WTC11 (cell line): ENCODE measurements at regions not wholly inside any gene's neighbourhood (a gene's known extent, or its start where the extent isn't known, plus 50 kb on each side); places are given as distances from the start of the nearest gene placed in this dataset.
A peak's percentile ranks its signal among the peaks of the same experiment; 100 is the strongest.

ENCODE experiments used
- ATAC-seq: fragments of 200-7000 bp; cut with Tn5 transposase; 2 replicates; pipeline ENCODE4 v1.10.0; 2021; ENCODE audit warnings: mild to moderate bottlenecking, moderate library complexity
- CTCF ChIA-PET: fragments of 300-600 bp; sonication (Branson Sonifier 250); formaldehyde crosslinking; loops from one replicate; lab custom pipeline; 2021; ENCODE audit warnings: antibody characterized with exemption; lab: Charles Lee
- POLR2A ChIA-PET: fragments of 350-600 bp; sonication (Branson Sonifier 250); formaldehyde crosslinking; loops from one replicate; lab custom pipeline; 2021; ENCODE audit warnings: antibody characterized with exemption; lab: Charles Lee
- DNase-seq: peaks from one replicate; pipeline ENCODE4 v3.0.0; 2021; ENCODE audit warnings: low spot score
- H3K27ac Mint-ChIP-seq: 2 replicates; pipeline ENCODE4 v1.8.0; 2021; ENCODE audit warnings: mixed read lengths
- H3K27me3 Mint-ChIP-seq: 2 replicates; pipeline ENCODE4 v1.8.0; 2021; ENCODE audit warnings: low read depth, mild to moderate bottlenecking, moderate library complexity, mixed read lengths
- H3K36me3 Mint-ChIP-seq: 2 replicates; pipeline ENCODE4 v1.8.0; 2021; ENCODE audit warnings: mixed read lengths
- H3K4me1 Mint-ChIP-seq: 2 replicates; pipeline ENCODE4 v1.8.0; 2022; ENCODE audit warnings: mixed read lengths
- H3K4me3 Mint-ChIP-seq: 2 replicates; pipeline ENCODE4 v1.8.0; 2021; ENCODE audit warnings: mild to moderate bottlenecking, moderate library complexity, mixed read lengths
- H3K9me3 Mint-ChIP-seq: 2 replicates; pipeline ENCODE4 v1.8.0; 2021; ENCODE audit warnings: mixed read lengths
- E2F4 ChIP-seq: sonication (generic); formaldehyde crosslinking; IDR thresholded peaks from 2 replicates; pipeline ENCODE4 v1.8.1; 2022; ENCODE audit warnings: low read depth, mild to moderate bottlenecking, moderate library complexity, missing genetic modification reagents, borderline replicate concordance
- ESRRA ChIP-seq: sonication (generic); formaldehyde crosslinking; IDR thresholded peaks from 2 replicates; pipeline ENCODE4 v1.8.1; 2022; ENCODE audit warnings: mild to moderate bottlenecking, missing genetic modification reagents, borderline replicate concordance
- HMGA2 ChIP-seq: fragments of 250-450 bp; sonication (Bioruptor Pico); IDR thresholded peaks from 2 replicates; pipeline ENCODE4 v1.4.0; 2021; ENCODE audit warnings: mild to moderate bottlenecking, moderate library complexity
- HMGXB4 ChIP-seq: sonication (generic); formaldehyde crosslinking; IDR thresholded peaks from 2 replicates; pipeline ENCODE4 v1.8.1; 2023; ENCODE audit warnings: mild to moderate bottlenecking, moderate library complexity, missing genetic modification reagents
- KAT7 ChIP-seq: sonication (generic); formaldehyde crosslinking; IDR thresholded peaks from 2 replicates; pipeline ENCODE4 v1.8.1; 2023; ENCODE audit warnings: missing genetic modification reagents, mild to moderate bottlenecking, borderline replicate concordance
- PRDM15 ChIP-seq: sonication (generic); formaldehyde crosslinking; IDR thresholded peaks from 2 replicates; pipeline ENCODE4 v1.8.0; 2022; ENCODE audit warnings: missing genetic modification reagents
- SMAD3 ChIP-seq: sonication (generic); formaldehyde crosslinking; IDR thresholded peaks from 2 replicates; pipeline ENCODE4 v1.8.0; 2022; ENCODE audit warnings: missing genetic modification reagents, mild to moderate bottlenecking, borderline replicate concordance
- SP1 ChIP-seq: sonication (generic); formaldehyde crosslinking; conservative IDR thresholded peaks from 2 replicates; pipeline ENCODE4 v1.8.1; 2022; ENCODE audit warnings: missing genetic modification reagents
- ZNF232 ChIP-seq: sonication (generic); formaldehyde crosslinking; IDR thresholded peaks from 2 replicates; pipeline ENCODE4 v1.8.0; 2022; ENCODE audit warnings: mild to moderate bottlenecking, missing genetic modification reagents
- ZNF317 ChIP-seq: sonication (generic); formaldehyde crosslinking; IDR thresholded peaks from 2 replicates; pipeline ENCODE4 v1.8.1; 2023; ENCODE audit warnings: low read depth, mild to moderate bottlenecking, moderate library complexity, missing genetic modification reagents, borderline replicate concordance
- ZNF671 ChIP-seq: fragments of 250-450 bp; sonication (Bioruptor Pico); IDR thresholded peaks from 2 replicates; pipeline ENCODE4 v1.8.0; 2021; ENCODE audit warnings: mild to moderate bottlenecking
- TF ChIP-seq, protein P1 (sequence below): sonication (generic); formaldehyde crosslinking; IDR thresholded peaks from 2 replicates; pipeline ENCODE4 v1.8.0; 2023; ENCODE audit warnings: mild to moderate bottlenecking, missing genetic modification reagents
- TF ChIP-seq, protein P2 (sequence below): sonication (generic); formaldehyde crosslinking; IDR thresholded peaks from 2 replicates; pipeline ENCODE4 v1.8.0; 2022; ENCODE audit warnings: mild to moderate bottlenecking, missing genetic modification reagents
- TF ChIP-seq, protein P3 (sequence below): sonication (generic); formaldehyde crosslinking; IDR thresholded peaks from 2 replicates; pipeline ENCODE4 v1.8.0; 2022; ENCODE audit warnings: mild to moderate bottlenecking, missing genetic modification reagents
- TF ChIP-seq, protein P4 (sequence below): sonication (generic); formaldehyde crosslinking; IDR thresholded peaks from 2 replicates; pipeline ENCODE4 v1.8.1; 2022; ENCODE audit warnings: mild to moderate bottlenecking, moderate library complexity, missing genetic modification reagents
- TF ChIP-seq, protein P5 (sequence below): sonication (generic); formaldehyde crosslinking; IDR thresholded peaks from 2 replicates; pipeline ENCODE4 v1.8.1; 2023; ENCODE audit warnings: mild to moderate bottlenecking, missing genetic modification reagents

DNA sequence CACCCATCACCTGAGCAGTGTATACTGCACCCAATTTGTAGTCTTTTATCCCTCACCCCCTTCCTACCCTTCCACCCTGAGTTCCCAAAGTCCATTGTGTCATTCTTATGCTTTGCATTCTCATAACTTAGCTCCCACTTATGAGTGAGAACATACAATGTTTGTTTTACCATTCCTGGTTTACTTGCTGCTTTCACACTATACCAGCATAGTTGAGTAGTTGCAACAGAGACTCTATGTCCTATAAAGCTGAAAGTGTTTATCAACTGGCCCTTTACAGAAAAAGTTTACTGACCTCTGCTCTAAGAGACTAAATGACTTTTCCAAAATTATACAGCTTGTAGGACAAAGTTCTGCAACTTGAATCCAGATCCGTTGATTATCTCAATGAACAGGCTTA lies 61.1 kb upstream of the BLTP1 start:
- H3K36me3 Mint-ChIP-seq = no peaks in the 10 kb centered on the region
- no peak overlapping the region for H3K27ac Mint-ChIP-seq
- H3K4me3 Mint-ChIP-seq = no peak overlapping the region
- no peak for TF ChIP-seq KAT7
- ChIA-PET POLR2A (no interaction called here), CTCF (no interaction called here)
- no peaks in the 10 kb centered on the region for H3K9me3 Mint-ChIP-seq
- peaks cover 3% of the 10 kb centered on the region for H3K4me1 Mint-ChIP-seq
- peaks cover 7% of the 10 kb centered on the region for H3K27me3 Mint-ChIP-seq
- DNase-seq (no peak), ATAC-seq (no peak)

- Mint-ChIP-seq H3K4me3 (no peak overlapping the region), H3K4me1 (peaks cover 17% of the 10 kb centered on the region), H3K27me3 (peaks cover 3% of the 10 kb centered on the region; the same call in 1 of the 2 replicates), H3K36me3 (no peaks in the 10 kb centered on the region), H3K27ac (no peak overlapping the region), H3K9me3 (peaks cover 8% of the 10 kb centered on the region)
- ATAC-seq (no peak), DNase-seq (no peak)
- ChIA-PET CTCF (no interaction called here), POLR2A (no interaction called here)
- TF ChIP-seq ZNF671 (CRISPR knock-in tag) (no peak), E2F4 (CRISPR knock-in tag) (no peak), HMGXB4 (CRISPR knock-in tag) (no peak)
Measured at GRCh38 chr4:122086338-122087065, 65.6 kb upstream of the BLTP1 start.

GRCh38 chr4:122083989-122084388 lies 68.1 kb upstream of the BLTP1 start:
- peaks cover 3% of the 10 kb centered on the region; the same call in 1 of the 2 replicates for H3K27me3 Mint-ChIP-seq
- no peak overlapping the region for H3K27ac Mint-ChIP-seq
- peaks cover 17% of the 10 kb centered on the region for H3K4me1 Mint-ChIP-seq
- peaks cover 8% of the 10 kb centered on the region for H3K9me3 Mint-ChIP-seq
- H3K36me3 Mint-ChIP-seq = no peaks in the 10 kb centered on the region
- POLR2A ChIA-PET = no interaction called here
- ATAC-seq (peak; percentile 78), DNase-seq (no peak)
- CTCF ChIA-PET = no interaction called here
- no peak overlapping the region for H3K4me3 Mint-ChIP-seq
- TF ChIP-seq, protein P1, sequence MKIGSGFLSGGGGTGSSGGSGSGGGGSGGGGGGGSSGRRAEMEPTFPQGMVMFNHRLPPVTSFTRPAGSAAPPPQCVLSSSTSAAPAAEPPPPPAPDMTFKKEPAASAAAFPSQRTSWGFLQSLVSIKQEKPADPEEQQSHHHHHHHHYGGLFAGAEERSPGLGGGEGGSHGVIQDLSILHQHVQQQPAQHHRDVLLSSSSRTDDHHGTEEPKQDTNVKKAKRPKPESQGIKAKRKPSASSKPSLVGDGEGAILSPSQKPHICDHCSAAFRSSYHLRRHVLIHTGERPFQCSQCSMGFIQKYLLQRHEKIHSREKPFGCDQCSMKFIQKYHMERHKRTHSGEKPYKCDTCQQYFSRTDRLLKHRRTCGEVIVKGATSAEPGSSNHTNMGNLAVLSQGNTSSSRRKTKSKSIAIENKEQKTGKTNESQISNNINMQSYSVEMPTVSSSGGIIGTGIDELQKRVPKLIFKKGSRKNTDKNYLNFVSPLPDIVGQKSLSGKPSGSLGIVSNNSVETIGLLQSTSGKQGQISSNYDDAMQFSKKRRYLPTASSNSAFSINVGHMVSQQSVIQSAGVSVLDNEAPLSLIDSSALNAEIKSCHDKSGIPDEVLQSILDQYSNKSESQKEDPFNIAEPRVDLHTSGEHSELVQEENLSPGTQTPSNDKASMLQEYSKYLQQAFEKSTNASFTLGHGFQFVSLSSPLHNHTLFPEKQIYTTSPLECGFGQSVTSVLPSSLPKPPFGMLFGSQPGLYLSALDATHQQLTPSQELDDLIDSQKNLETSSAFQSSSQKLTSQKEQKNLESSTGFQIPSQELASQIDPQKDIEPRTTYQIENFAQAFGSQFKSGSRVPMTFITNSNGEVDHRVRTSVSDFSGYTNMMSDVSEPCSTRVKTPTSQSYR (CRISPR knock-in tag) = no peak
- TF ChIP-seq, protein P2, sequence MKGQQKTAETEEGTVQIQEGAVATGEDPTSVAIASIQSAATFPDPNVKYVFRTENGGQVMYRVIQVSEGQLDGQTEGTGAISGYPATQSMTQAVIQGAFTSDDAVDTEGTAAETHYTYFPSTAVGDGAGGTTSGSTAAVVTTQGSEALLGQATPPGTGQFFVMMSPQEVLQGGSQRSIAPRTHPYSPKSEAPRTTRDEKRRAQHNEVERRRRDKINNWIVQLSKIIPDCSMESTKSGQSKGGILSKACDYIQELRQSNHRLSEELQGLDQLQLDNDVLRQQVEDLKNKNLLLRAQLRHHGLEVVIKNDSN = no peak
- TF ChIP-seq ZNF317 (CRISPR knock-in tag) = no peak
- no peak for TF ChIP-seq SMAD3 (CRISPR knock-in tag)
- TF ChIP-seq SP1 (CRISPR knock-in tag) = no peak
- no peak for TF ChIP-seq ZNF232 (CRISPR knock-in tag)
- no peak for TF ChIP-seq PRDM15 (CRISPR knock-in tag)
- TF ChIP-seq HMGA2 (CRISPR knock-in tag) = no peak
- TF ChIP-seq, protein P3, sequence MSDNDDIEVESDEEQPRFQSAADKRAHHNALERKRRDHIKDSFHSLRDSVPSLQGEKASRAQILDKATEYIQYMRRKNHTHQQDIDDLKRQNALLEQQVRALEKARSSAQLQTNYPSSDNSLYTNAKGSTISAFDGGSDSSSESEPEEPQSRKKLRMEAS (CRISPR knock-in tag) = no peak
- TF ChIP-seq, protein P4, sequence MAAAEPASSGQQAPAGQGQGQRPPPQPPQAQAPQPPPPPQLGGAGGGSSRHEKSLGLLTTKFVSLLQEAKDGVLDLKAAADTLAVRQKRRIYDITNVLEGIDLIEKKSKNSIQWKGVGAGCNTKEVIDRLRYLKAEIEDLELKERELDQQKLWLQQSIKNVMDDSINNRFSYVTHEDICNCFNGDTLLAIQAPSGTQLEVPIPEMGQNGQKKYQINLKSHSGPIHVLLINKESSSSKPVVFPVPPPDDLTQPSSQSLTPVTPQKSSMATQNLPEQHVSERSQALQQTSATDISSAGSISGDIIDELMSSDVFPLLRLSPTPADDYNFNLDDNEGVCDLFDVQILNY (CRISPR knock-in tag) = no peak
- TF ChIP-seq ESRRA (CRISPR knock-in tag) = no peak
- TF ChIP-seq, protein P5, sequence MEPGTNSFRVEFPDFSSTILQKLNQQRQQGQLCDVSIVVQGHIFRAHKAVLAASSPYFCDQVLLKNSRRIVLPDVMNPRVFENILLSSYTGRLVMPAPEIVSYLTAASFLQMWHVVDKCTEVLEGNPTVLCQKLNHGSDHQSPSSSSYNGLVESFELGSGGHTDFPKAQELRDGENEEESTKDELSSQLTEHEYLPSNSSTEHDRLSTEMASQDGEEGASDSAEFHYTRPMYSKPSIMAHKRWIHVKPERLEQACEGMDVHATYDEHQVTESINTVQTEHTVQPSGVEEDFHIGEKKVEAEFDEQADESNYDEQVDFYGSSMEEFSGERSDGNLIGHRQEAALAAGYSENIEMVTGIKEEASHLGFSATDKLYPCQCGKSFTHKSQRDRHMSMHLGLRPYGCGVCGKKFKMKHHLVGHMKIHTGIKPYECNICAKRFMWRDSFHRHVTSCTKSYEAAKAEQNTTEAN (CRISPR knock-in tag) = no peak
